ENCODE measurements at regions not wholly inside any gene's neighbourhood (a gene's known extent, or its start where the extent isn't known, plus 50 kb on each side); places are given as distances from the start of the nearest gene placed in this dataset.

DNA sequence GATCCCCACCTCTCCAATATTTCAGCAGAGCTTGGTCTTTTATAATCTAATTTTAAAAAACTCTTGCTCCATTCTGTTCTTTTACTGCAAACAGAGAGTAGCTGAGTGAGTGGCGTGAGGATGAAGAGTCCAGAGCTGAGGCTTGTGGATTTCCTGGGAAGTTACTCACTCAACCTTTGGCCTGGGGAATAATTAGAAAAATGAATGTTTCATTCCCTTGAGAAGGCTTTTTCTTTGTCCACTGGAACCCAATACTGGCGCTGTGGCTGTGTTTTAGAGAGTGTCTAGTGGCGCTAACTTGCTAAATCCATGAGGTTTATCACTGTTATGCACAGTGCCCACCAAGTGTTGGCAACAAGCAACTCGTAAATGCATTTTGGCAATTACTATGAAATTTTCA is 251.5 kb downstream of the HIVEP2 start:
- Histone ChIP-seq H3K9me3 (replicated peaks; ENCODE audit: control insufficient read depth, insufficient read depth, low read length) (no peaks in the 10 kb centered on the region), H3K9ac (ENCODE audit: control insufficient read depth, insufficient read depth, low read length) (no peak overlapping the region), H3K36me3 (ENCODE audit: control insufficient read depth in 2 of 2, insufficient read depth in 2 of 2, low read length in 1 of 2) (no peaks in the 10 kb centered on the region), H3K27me3 (replicated peaks in 1 of 2; ENCODE audit: control insufficient read depth in 2 of 2, insufficient read depth in 2 of 2, low read length in 1 of 2) (no peaks in the 10 kb centered on the region), H3K79me2 (ENCODE audit: control insufficient read depth, insufficient read depth, low read length) (no peaks in the 10 kb centered on the region), H3K4me2 (ENCODE audit: control insufficient read depth, insufficient read depth) (no peak overlapping the region), H3K4me1 (ENCODE audit: control insufficient read depth, insufficient read depth, low read length) (peaks cover 3% of the 10 kb centered on the region; the same call in 1 of the 2 replicates), H2AFZ (ENCODE audit: control insufficient read depth, low read depth, low read length) (no peak overlapping the region), H3K4me3 (no peak overlapping the region), H4K20me1 (ENCODE audit: control insufficient read depth, insufficient read depth) (no peaks in the 10 kb centered on the region), H3K27ac (ENCODE audit: control insufficient read depth, insufficient read depth) (no peak overlapping the region)
- ChIA-PET RAD21 (ENCODE audit: unreplicated experiment) (interaction anchor here (0.7 to 3.2 kb wide), 29 partner anchors 9 to 734 kb away, joined by 3 to 54 read pairs (median 4); no protein-coding TSS in a partner anchor), POLR2A (no interaction called here), CTCF (interaction anchor here (0.6 to 4.3 kb wide), 34 partner anchors 9 to 734 kb away, joined by 3 to 62 read pairs (median 4); no protein-coding TSS in a partner anchor), SMC1A (ENCODE audit: uncharacterized antibody, unreplicated experiment) (interaction anchor here (0.6 to 8.9 kb wide), 31 partner anchors 10 to 734 kb away, joined by 3 to 123 read pairs (median 4); no protein-coding TSS in a partner anchor)
- FAIRE-seq, result no peak
- TF ChIP-seq ZNF384 (IDR thresholded peaks at IDR 0.05; ENCODE audit: borderline replicate concordance, low read depth, low read length) (no peak), POU2F2 (IDR thresholded peaks at IDR 0.05; ENCODE audit: borderline replicate concordance, low read depth, low read length) (no peak), MTA3 (IDR thresholded peaks at IDR 0.05; ENCODE audit: borderline replicate concordance, low read length) (no peak), KDM1A (IDR thresholded peaks at IDR 0.05; ENCODE audit: borderline replicate concordance) (no peak)
- TF ChIP-seq, protein P1, sequence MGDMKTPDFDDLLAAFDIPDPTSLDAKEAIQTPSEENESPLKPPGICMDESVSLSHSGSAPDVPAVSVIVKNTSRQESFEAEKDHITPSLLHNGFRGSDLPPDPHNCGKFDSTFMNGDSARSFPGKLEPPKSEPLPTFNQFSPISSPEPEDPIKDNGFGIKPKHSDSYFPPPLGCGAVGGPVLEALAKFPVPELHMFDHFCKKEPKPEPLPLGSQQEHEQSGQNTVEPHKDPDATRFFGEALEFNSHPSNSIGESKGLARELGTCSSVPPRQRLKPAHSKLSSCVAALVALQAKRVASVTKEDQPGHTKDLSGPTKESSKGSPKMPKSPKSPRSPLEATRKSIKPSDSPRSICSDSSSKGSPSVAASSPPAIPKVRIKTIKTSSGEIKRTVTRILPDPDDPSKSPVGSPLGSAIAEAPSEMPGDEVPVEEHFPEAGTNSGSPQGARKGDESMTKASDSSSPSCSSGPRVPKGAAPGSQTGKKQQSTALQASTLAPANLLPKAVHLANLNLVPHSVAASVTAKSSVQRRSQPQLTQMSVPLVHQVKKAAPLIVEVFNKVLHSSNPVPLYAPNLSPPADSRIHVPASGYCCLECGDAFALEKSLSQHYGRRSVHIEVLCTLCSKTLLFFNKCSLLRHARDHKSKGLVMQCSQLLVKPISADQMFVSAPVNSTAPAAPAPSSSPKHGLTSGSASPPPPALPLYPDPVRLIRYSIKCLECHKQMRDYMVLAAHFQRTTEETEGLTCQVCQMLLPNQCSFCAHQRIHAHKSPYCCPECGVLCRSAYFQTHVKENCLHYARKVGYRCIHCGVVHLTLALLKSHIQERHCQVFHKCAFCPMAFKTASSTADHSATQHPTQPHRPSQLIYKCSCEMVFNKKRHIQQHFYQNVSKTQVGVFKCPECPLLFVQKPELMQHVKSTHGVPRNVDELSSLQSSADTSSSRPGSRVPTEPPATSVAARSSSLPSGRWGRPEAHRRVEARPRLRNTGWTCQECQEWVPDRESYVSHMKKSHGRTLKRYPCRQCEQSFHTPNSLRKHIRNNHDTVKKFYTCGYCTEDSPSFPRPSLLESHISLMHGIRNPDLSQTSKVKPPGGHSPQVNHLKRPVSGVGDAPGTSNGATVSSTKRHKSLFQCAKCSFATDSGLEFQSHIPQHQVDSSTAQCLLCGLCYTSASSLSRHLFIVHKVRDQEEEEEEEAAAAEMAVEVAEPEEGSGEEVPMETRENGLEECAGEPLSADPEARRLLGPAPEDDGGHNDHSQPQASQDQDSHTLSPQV (IDR thresholded peaks at IDR 0.05), result no peak
- TF ChIP-seq, protein P2, sequence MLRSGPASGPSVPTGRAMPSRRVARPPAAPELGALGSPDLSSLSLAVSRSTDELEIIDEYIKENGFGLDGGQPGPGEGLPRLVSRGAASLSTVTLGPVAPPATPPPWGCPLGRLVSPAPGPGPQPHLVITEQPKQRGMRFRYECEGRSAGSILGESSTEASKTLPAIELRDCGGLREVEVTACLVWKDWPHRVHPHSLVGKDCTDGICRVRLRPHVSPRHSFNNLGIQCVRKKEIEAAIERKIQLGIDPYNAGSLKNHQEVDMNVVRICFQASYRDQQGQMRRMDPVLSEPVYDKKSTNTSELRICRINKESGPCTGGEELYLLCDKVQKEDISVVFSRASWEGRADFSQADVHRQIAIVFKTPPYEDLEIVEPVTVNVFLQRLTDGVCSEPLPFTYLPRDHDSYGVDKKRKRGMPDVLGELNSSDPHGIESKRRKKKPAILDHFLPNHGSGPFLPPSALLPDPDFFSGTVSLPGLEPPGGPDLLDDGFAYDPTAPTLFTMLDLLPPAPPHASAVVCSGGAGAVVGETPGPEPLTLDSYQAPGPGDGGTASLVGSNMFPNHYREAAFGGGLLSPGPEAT (IDR thresholded peaks at IDR 0.05; ENCODE audit: low read depth), result no peak
- no peak for DNase-seq (ENCODE audit: low read depth, low spot score)
- in situ Hi-C loops (cut with MboI) (loop anchor here (5.0 to 25.0 kb wide), 3 partner anchors 249 to 719 kb away; no protein-coding TSS in a partner anchor), intact Hi-C loops (cut with micrococcal nuclease; ENCODE audit: unreplicated experiment) (loop anchor here (1.0 to 5.0 kb wide), 11 partner anchors 127 to 809 kb away; partner anchors contain the start of gene HIVEP2)
- WGBS (ENCODE audit: insufficient coverage, insufficient replicate concordance, low lambda C conversion rate, missing lambda C conversion rate), result 69% methylated on average over 4 of the region's 4 CpGs
- no peak; the same call in 2 of the 3 replicates for ATAC-seq
- no TSS peak for BruUV-seq (replicated peaks)

All from GM12878 (cell line).